Brain microvascular endothelial cell (primary cell): ENCODE measurements at regions not wholly inside any gene's neighbourhood (a gene's known extent, or its start where the extent isn't known, plus 50 kb on each side); places are given as distances from the start of the nearest gene placed in this dataset.

Source experiments
- DNase-seq: peaks from one replicate; pipeline ENCODE4 v3.0.0-alpha.2; 2020
- H3K27ac ChIP-seq: fragments of 250-450 bp; sonication (Bioruptor Pico); 2 replicates; pipeline ENCODE4 v1.5.1; 2020; ENCODE audit warnings: mild to moderate bottlenecking, moderate library complexity
- H3K27me3 ChIP-seq: fragments of 250-450 bp; sonication (Bioruptor Pico); replicated peaks from 2 replicates; pipeline ENCODE4 v1.5.1; 2020; ENCODE audit warnings: mild to moderate bottlenecking
- H3K36me3 ChIP-seq: fragments of 250-450 bp; sonication (Bioruptor Pico); replicated peaks from 2 replicates; pipeline ENCODE4 v1.5.1; 2020; ENCODE audit warnings: mild to moderate bottlenecking
- H3K4me3 ChIP-seq: 2 replicates; pipeline ENCODE4 v1.5.1; 2011; ENCODE audit warnings: low read depth, mild to moderate bottlenecking, control low read depth, low read length, moderate library complexity
- CTCF ChIP-seq: IDR thresholded peaks from 2 replicates; pipeline ENCODE4 v1.5.1; 2011; ENCODE audit warnings: low read depth, mild to moderate bottlenecking, moderate library complexity, low read length, control low read depth, inconsistent platforms; ENCODE audit errors: missing control alignments
- in situ Hi-C: cut with HindIII; loops from 2 replicates; pipeline ENCODE4 v1.10.0; 2017; ENCODE audit warnings: low sequenced_read_pairs, low pct_ligation_motif_present

- Histone ChIP-seq H3K27ac (no peak overlapping the region), H3K27me3 (peaks cover 1% of the 10 kb centered on the region), H3K36me3 (no peaks in the 10 kb centered on the region), H3K4me3 (no peak overlapping the region)
- in situ Hi-C loops, result loop anchor here (25.0 kb wide), 1 partner anchor 251 kb away; the partner anchor contains the start of gene SPO11
- TF ChIP-seq CTCF, result no peak
- DNase-seq, result no peak
Observed at GRCh38 chr20:57086066-57086465, 180.4 kb downstream of the BMP7 start.

GRCh38 chr20:57087102-57087501 is 179.3 kb downstream of the BMP7 start:
- Histone ChIP-seq H3K4me3 (no peak overlapping the region), H3K27ac (no peak overlapping the region), H3K27me3 (peaks cover 1% of the 10 kb centered on the region), H3K36me3 (no peaks in the 10 kb centered on the region)
- no peak for TF ChIP-seq CTCF
- no peak for DNase-seq
- in situ Hi-C loops, result loop anchor here (25.0 kb wide), 1 partner anchor 250 kb away; the partner anchor contains the start of gene SPO11

DNA sequence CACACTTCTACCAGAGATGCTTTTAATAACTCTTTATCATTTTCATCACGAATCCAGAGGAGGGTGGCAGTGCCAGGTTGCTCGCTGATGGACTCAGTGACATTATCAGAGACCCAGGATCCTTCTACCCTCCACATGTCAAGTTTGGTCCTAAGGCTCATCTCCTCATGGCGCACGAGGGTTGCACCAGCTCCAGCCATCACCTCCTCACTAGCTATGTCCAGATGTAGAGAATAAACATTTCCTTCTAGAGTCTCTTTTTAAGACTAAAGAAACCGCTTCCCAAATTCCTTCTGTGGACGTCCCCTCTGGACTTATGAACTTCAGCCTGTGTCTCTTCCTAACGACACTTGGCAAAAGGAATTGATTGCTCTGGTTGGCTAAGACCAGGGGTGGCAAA is 178.7 kb downstream of the BMP7 start:
- peaks cover 1% of the 10 kb centered on the region for H3K27me3 ChIP-seq

DNA sequence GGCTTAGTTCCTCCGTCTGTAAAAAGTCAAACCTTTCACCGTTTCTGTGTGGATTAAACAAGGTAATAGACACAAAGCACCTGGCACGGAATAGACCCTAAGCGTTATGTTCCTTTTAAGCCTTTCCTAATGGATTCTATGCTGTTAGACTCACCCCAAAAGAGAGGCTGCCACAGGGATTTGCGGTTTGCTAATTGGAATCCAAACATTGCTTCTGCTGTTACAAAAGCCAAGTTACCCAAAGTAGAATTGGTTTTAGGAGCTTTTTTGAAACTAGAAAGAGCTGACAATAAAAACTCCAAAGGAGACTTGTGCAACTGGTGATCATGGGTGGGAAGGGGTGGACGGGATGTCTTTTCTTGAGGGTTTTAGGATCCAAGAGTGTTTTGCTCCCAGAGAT is 178.0 kb downstream of the BMP7 start:
- Histone ChIP-seq H3K27me3 (peaks cover 1% of the 10 kb centered on the region), H3K36me3 (no peaks in the 10 kb centered on the region), H3K27ac (no peak overlapping the region), H3K4me3 (no peak overlapping the region)
- no peak for TF ChIP-seq CTCF
- no peak for DNase-seq
- in situ Hi-C loops, result loop anchor here (25.0 kb wide), 1 partner anchor 249 kb away; the partner anchor contains the start of gene SPO11

More for the DNA sequence above, 178.7 kb downstream of the BMP7 start:
- no peaks in the 10 kb centered on the region for H3K36me3 ChIP-seq
- TF ChIP-seq CTCF, result no peak
- no peak for DNase-seq
- in situ Hi-C loops, result loop anchor here (25.0 kb wide), 1 partner anchor 250 kb away; the partner anchor contains the start of gene SPO11
- no peak overlapping the region for H3K27ac ChIP-seq
- H3K4me3 ChIP-seq, result no peak overlapping the region

GRCh38 chr20:57089699-57090144 is 176.7 kb downstream of the BMP7 start:
- in situ Hi-C loops, result loop anchor here (25.0 kb wide), 1 partner anchor 248 kb away; the partner anchor contains the start of gene SPO11
- Histone ChIP-seq H3K36me3 (no peaks in the 10 kb centered on the region), H3K27me3 (peaks cover 1% of the 10 kb centered on the region), H3K27ac (no peak overlapping the region), H3K4me3 (no peak overlapping the region)
- peak; percentile 27 for DNase-seq
- peak; percentile 96 for TF ChIP-seq CTCF
